ENCODE measurements at regions not wholly inside any gene's neighbourhood (a gene's known extent, or its start where the extent isn't known, plus 50 kb on each side); places are given as distances from the start of the nearest gene placed in this dataset.
"Not testable (repeated sequence)": the region's sequence is repeated elsewhere in the genome, so short reads cannot be mapped to it uniquely, and the experiment has no call there.

- no peak for DNase-seq
Observed at GRCh38 chr10:130963786-130964522, 347.6 kb downstream of the TCERG1L start.

- DNase-seq: no peak
Observed at GRCh38 chr10:130964771-130965170, 346.8 kb downstream of the TCERG1L start.

- no peak for DNase-seq
Observed at GRCh38 chr10:130967161-130967560, 344.4 kb downstream of the TCERG1L start.

GRCh38 chr10:130967784-130968183 lies 343.7 kb downstream of the TCERG1L start:
- DNase-seq: no peak

GRCh38 chr10:130968511-130968910 lies 343.0 kb downstream of the TCERG1L start:
- no peak for DNase-seq

GRCh38 chr10:130968964-130969363 lies 342.6 kb downstream of the TCERG1L start:
- DNase-seq: no peak

- DNase-seq: no peak
Observed at GRCh38 chr10:130969700-130970099, 341.8 kb downstream of the TCERG1L start.

- no peak for DNase-seq
Observed at GRCh38 chr10:130970341-130971122, 341.0 kb downstream of the TCERG1L start.

GRCh38 chr10:130971123-130971435 lies 340.4 kb downstream of the TCERG1L start:
- no peak for DNase-seq

- no peak for DNase-seq
Observed at GRCh38 chr10:130973127-130973839, 338.2 kb downstream of the TCERG1L start.

- no peak for DNase-seq
Observed at GRCh38 chr10:130974166-130974565, 337.4 kb downstream of the TCERG1L start.

GRCh38 chr10:130975351-130975750 lies 336.2 kb downstream of the TCERG1L start:
- DNase-seq: not testable (repeated sequence)

- DNase-seq: no peak
Observed at GRCh38 chr10:130982802-130983201, 328.7 kb downstream of the TCERG1L start.

GRCh38 chr10:130983749-130984148 lies 327.8 kb downstream of the TCERG1L start:
- DNase-seq: no peak

GRCh38 chr10:130984686-130985085 lies 326.8 kb downstream of the TCERG1L start:
- DNase-seq: no peak

GRCh38 chr10:130985158-130985753 lies 326.3 kb downstream of the TCERG1L start:
- DNase-seq: no peak

GRCh38 chr10:130986846-130987245 lies 324.7 kb downstream of the TCERG1L start:
- no peak for DNase-seq

GRCh38 chr10:130987401-130987800 lies 324.1 kb downstream of the TCERG1L start:
- no peak for DNase-seq

GRCh38 chr10:130989670-130990232 lies 321.8 kb downstream of the TCERG1L start:
- no peak for DNase-seq

- no peak for DNase-seq
Observed at GRCh38 chr10:130990486-130990885, 321.0 kb downstream of the TCERG1L start.

GRCh38 chr10:130992802-130993523 lies 318.6 kb downstream of the TCERG1L start:
- no peak for DNase-seq

- no peak for DNase-seq
Observed at GRCh38 chr10:130993612-130994011, 317.9 kb downstream of the TCERG1L start.

Data from activated CD4-positive, alpha-beta T cell treated with anti-CD3 and anti-CD28 coated beads for 48 hours (primary cell).